ENCODE measurements at regions not wholly inside any gene's neighbourhood (a gene's known extent, or its start where the extent isn't known, plus 50 kb on each side); places are given as distances from the start of the nearest gene placed in this dataset.

GRCh38 chr12:92528097-92528496 lies 174.7 kb upstream of the PLEKHG7 start (continued):
- no peak for TF ChIP-seq ZNF274 (IDR thresholded peaks at IDR 0.05; ENCODE audit: low read depth, low read length)
- no peak for TF ChIP-seq ELF1 (IDR thresholded peaks at IDR 0.05; ENCODE audit: borderline replicate concordance, low read depth)
- no peak for TF ChIP-seq CBX3 (IDR thresholded peaks at IDR 0.05; ENCODE audit: low read depth)
- TF ChIP-seq ZBTB33 (IDR thresholded peaks at IDR 0.05; ENCODE audit: extremely low read depth, insufficient replicate concordance, low read length), result no peak
- TF ChIP-seq CEBPB (IDR thresholded peaks at IDR 0.05; ENCODE audit: low read depth), result no peak
- TF ChIP-seq EZH2phosphoT487 (IDR thresholded peaks at IDR 0.05; ENCODE audit: borderline replicate concordance), result no peak

GRCh38 chr12:92524489-92524888 lies 178.3 kb upstream of the PLEKHG7 start:
- H3K4me2 ChIP-seq (ENCODE audit: low read length), result no peak overlapping the region
- no peaks in the 10 kb centered on the region for H3K9me3 ChIP-seq (ENCODE audit: control insufficient read depth in 1 of 2, insufficient read depth in 1 of 2, low read depth in 1 of 2, low read length in 2 of 2)
- no TSS peak for BruUV-seq (replicated peaks)
- no peak overlapping the region for H3K27ac ChIP-seq (ENCODE audit: low read depth, low read length)
- intact Hi-C loops (cut with micrococcal nuclease), result no loop called here
- H3K4me3 ChIP-seq (replicated peaks in 1 of 2; ENCODE audit: low read depth in 1 of 2, low read length in 2 of 2), result no peak overlapping the region
- H3K79me2 ChIP-seq (ENCODE audit: insufficient read depth, low read length), result no peaks in the 10 kb centered on the region
- no peaks in the 10 kb centered on the region for H3K27me3 ChIP-seq (ENCODE audit: insufficient read depth, low read length)
- no peaks in the 10 kb centered on the region for H3K36me3 ChIP-seq (ENCODE audit: control insufficient read depth in 1 of 2, insufficient read depth in 2 of 2, low read length in 2 of 2)
- ChIA-PET RAD21 (ENCODE audit: low non-redundant PET in 1 of 2, low total read pairs in 2 of 2, uncharacterized antibody in 2 of 2, unreplicated experiment in 2 of 2) (no interaction called here), POLR2A (no interaction called here), CTCF (no interaction called here)
- TF ChIP-seq CBX3 (IDR thresholded peaks at IDR 0.05; ENCODE audit: low read depth) (no peak), POLR2A (IDR thresholded peaks at IDR 0.05; ENCODE audit: borderline replicate concordance, extremely low read depth, insufficient read depth, insufficient read length) (no peak), ELF1 (IDR thresholded peaks at IDR 0.05; ENCODE audit: borderline replicate concordance, low read depth) (no peak), FOSL1 (IDR thresholded peaks at IDR 0.05; ENCODE audit: low read depth) (no peak), SP1 (IDR thresholded peaks at IDR 0.05; ENCODE audit: low read depth) (no peak), CTCF (IDR thresholded peaks at IDR 0.05 in 2 of 3, conservative IDR thresholded peaks at IDR 0.05 in 1 of 3; ENCODE audit: borderline replicate concordance in 1 of 3, insufficient read depth in 1 of 3, low read depth in 2 of 3, low read length in 2 of 3) (no peak), YY1 (IDR thresholded peaks at IDR 0.05; ENCODE audit: extremely low read depth, insufficient replicate concordance, low read depth, low read length) (no peak), POLR2AphosphoS5 (IDR thresholded peaks at IDR 0.05; ENCODE audit: low read depth, low read length) (no peak), RAD21 (IDR thresholded peaks at IDR 0.05; ENCODE audit: low read depth) (no peak), EZH2 (IDR thresholded peaks at IDR 0.05) (no peak), SIN3A (IDR thresholded peaks at IDR 0.05; ENCODE audit: low read depth) (no peak)
- no peak overlapping the region for H2AFZ ChIP-seq (ENCODE audit: low read depth, low read length, poor library complexity, severe bottlenecking)
- H4K20me1 ChIP-seq (ENCODE audit: insufficient read depth), result no peaks in the 10 kb centered on the region
- ATAC-seq, result no peak
- H3K9me2 ChIP-seq (ENCODE audit: insufficient read depth), result no peaks in the 10 kb centered on the region
- H3K9ac ChIP-seq (ENCODE audit: low read length), result no peak overlapping the region
- H3K4me1 ChIP-seq (ENCODE audit: control insufficient read depth in 1 of 2, insufficient read depth in 2 of 2, low read length in 2 of 2), result no peaks in the 10 kb centered on the region
- DNase-seq (ENCODE audit: low read depth, low spot score), result no peak

Measured in HCT116 (cell line).